Stimulated activated CD4-positive, alpha-beta T cell treated with anti-CD3 and anti-CD28 coated beads, TNF-alpha, amount 100 ng/mL, for 24 hours (primary cell): ENCODE measurements at regions not wholly inside any gene's neighbourhood (a gene's known extent, or its start where the extent isn't known, plus 50 kb on each side); places are given as distances from the start of the nearest gene placed in this dataset.

Source experiments
- DNase-seq, 3 experiments: peaks; one replicate each; pipeline ENCODE4 v3.0.0-alpha.2; 2020; ENCODE audit warnings: low read depth in 3 of 3

- DNase-seq = no peak
Measured at GRCh38 chr12:116381744-116382685, 104.5 kb upstream of the MED13L start.

GRCh38 chr12:116382686-116383530, 105.4 kb upstream of the MED13L start:
- DNase-seq = no peak

DNA sequence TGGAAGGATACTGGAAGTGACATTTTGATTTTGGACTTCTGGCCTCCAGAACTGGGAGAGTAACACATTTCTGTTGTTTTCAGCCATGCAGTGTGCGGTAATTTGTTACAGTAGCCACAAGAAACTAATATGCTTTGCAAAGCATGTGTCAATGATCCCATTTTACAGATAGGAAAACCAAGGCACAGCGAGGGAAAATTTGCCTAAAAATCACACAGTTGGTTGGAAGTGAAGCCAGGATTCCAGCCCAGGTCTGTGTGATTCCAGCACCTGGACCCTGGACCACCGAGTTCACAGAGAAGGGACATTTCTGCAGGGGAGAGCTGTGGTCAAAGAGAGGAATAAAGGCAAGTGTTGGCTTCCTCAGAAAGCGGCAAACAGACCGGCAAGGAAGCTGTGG, 106.7 kb upstream of the MED13L start:
- DNase-seq = no peak

GRCh38 chr12:116384691-116385485, 107.4 kb upstream of the MED13L start:
- no peak for DNase-seq

DNA sequence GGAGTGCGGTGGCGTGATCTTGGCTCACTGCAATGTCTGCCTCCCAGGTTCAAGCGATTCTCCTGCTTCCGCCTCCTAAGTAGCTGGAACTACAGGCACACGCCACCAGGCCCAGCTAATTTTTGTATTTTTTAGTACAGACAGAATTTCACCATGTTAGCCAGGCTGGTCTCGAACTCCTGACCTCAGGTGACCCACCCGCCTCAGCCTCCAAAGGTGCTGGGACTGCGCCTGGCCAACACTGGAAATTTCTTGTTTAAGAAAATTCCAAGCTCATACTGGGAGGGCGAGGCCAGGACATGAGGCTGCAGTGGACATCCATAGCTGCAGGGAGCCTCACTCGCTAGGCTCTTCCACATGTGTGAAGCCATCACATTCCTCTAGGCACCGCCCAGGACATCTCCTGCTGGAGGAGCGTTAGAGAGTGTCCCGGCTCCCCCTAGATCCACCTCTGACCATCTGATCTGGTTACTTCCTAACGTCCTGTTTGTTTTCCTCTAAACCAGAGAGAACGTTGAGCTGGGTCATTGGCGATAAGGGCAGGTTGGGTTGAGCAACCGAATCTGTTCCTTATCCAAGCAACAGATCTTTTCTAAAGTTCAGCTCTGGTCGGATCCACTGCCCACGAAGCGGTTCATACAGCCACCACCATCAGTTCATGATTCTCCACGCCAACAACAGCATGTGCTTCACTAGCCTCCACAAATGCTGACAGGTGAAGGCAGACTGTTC, 108.2 kb upstream of the MED13L start:
- no peak for DNase-seq

GRCh38 chr12:116389326-116389725, 111.8 kb upstream of the MED13L start:
- DNase-seq = no peak

- no peak for DNase-seq
Measured at GRCh38 chr12:116389990-116390389, 112.5 kb upstream of the MED13L start.

GRCh38 chr12:116390401-116391335, 113.2 kb upstream of the MED13L start:
- no peak for DNase-seq

- DNase-seq = no peak
Measured at GRCh38 chr12:116391501-116391900, 114.0 kb upstream of the MED13L start.

DNA sequence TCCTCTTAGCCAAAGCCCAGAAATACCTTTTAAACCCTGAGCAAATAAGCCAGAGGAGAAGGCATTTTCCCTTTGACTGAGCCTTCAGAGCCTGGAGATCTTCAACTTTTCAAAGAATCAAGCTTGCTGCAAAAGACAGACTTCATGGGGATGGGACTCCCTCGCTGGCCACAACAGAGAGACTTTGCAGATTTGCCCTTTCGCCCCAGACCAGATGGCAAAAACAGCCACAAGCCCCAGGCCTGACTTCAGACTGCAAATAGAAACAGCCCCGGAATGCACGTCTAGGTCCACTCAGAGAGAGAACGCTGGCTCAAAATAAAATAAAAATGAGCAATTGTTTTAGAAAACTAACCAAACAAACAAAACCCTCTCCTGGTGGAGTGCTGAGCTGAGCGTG, 114.6 kb upstream of the MED13L start:
- no peak for DNase-seq

GRCh38 chr12:116393255-116393654, 115.8 kb upstream of the MED13L start:
- DNase-seq = no peak

- no peak for DNase-seq
Measured at GRCh38 chr12:116393859-116394650, 116.6 kb upstream of the MED13L start.

- DNase-seq = no peak
Measured at GRCh38 chr12:116395396-116395795, 117.9 kb upstream of the MED13L start.

- DNase-seq = no peak
Measured at GRCh38 chr12:116397148-116397547, 119.7 kb upstream of the MED13L start.

- no peak for DNase-seq
Measured at GRCh38 chr12:116398193-116398592, 120.7 kb upstream of the MED13L start.

DNA sequence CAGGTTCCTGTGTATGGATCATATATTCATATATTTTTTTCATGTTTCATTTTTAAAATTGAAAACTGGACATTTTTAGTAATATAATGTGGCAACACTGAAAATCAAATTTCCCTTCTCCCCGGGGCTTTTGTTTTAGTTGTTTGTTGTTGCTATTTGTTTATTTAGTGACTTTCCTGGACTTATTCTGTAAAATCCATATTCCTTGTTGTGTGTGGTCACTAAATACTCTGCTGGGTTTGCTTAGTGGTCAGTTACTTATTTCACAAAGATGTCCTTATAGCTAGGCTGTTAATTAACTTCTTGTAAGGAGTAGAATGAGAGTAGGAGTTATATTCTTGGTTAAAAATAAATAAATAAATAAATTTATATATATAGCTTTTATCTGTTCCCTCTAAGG, 121.6 kb upstream of the MED13L start:
- no peak for DNase-seq

- DNase-seq = no peak
Measured at GRCh38 chr12:116400636-116401372, 123.3 kb upstream of the MED13L start.

- no peak for DNase-seq
Measured at GRCh38 chr12:116401565-116401964, 124.1 kb upstream of the MED13L start.
